ENCODE measurements at regions not wholly inside any gene's neighbourhood (a gene's known extent, or its start where the extent isn't known, plus 50 kb on each side); places are given as distances from the start of the nearest gene placed in this dataset.

GRCh38 chr3:159146856-159147435 lies 345.1 kb downstream of the MFSD1 start:
- no peaks in the 10 kb centered on the region for H3K27me3 ChIP-seq
- DNase-seq, result no peak
- H3K9ac ChIP-seq (ENCODE audit: low read depth in 2 of 2, low read length in 2 of 2), result no peak overlapping the region
- intact Hi-C loops (cut with DNase I), result no loop called here
- no peaks in the 10 kb centered on the region for H3K4me1 ChIP-seq
- H3K27ac ChIP-seq, result no peak overlapping the region
- H3K9me3 ChIP-seq, result no peaks in the 10 kb centered on the region
- no peak overlapping the region for H3K4me3 ChIP-seq
- TF ChIP-seq CTCF (IDR thresholded peaks at IDR 0.05), result no peak
- no peaks in the 10 kb centered on the region for H3K36me3 ChIP-seq

- TF ChIP-seq CTCF (IDR thresholded peaks at IDR 0.05), result no peak
- Histone ChIP-seq H3K27ac (no peak overlapping the region), H3K4me1 (no peaks in the 10 kb centered on the region), H3K27me3 (no peaks in the 10 kb centered on the region), H3K4me3 (no peak overlapping the region), H3K9ac (ENCODE audit: low read depth in 2 of 2, low read length in 2 of 2) (no peak overlapping the region), H3K9me3 (no peaks in the 10 kb centered on the region), H3K36me3 (no peaks in the 10 kb centered on the region)
- intact Hi-C loops (cut with DNase I), result no loop called here
- no peak for DNase-seq
Observed at GRCh38 chr3:159147813-159148212, 346.0 kb downstream of the MFSD1 start.

- no peaks in the 10 kb centered on the region for H3K4me1 ChIP-seq
- DNase-seq, result no peak
Observed at GRCh38 chr3:159148466-159148865, 346.6 kb downstream of the MFSD1 start.

GRCh38 chr3:159149131-159149530 lies 347.3 kb downstream of the MFSD1 start:
- Histone ChIP-seq H3K36me3 (no peaks in the 10 kb centered on the region), H3K27ac (no peak overlapping the region), H3K27me3 (no peaks in the 10 kb centered on the region), H3K4me1 (no peaks in the 10 kb centered on the region), H3K9me3 (no peaks in the 10 kb centered on the region), H3K9ac (ENCODE audit: low read depth in 2 of 2, low read length in 2 of 2) (no peak overlapping the region), H3K4me3 (no peak overlapping the region)
- intact Hi-C loops (cut with DNase I), result no loop called here
- no peak for DNase-seq
- no peak for TF ChIP-seq CTCF (IDR thresholded peaks at IDR 0.05)

More at GRCh38 chr3:159148466-159148865, 346.6 kb downstream of the MFSD1 start:
- no peak overlapping the region for H3K4me3 ChIP-seq
- H3K9ac ChIP-seq (ENCODE audit: low read depth in 2 of 2, low read length in 2 of 2), result no peak overlapping the region
- no peak overlapping the region for H3K27ac ChIP-seq
- no peaks in the 10 kb centered on the region for H3K27me3 ChIP-seq
- no peaks in the 10 kb centered on the region for H3K9me3 ChIP-seq
- H3K36me3 ChIP-seq, result no peaks in the 10 kb centered on the region
- no peak for TF ChIP-seq CTCF (IDR thresholded peaks at IDR 0.05)
- intact Hi-C loops (cut with DNase I), result no loop called here

- no peak for DNase-seq
- H3K9ac ChIP-seq (ENCODE audit: low read depth in 2 of 2, low read length in 2 of 2), result no peak overlapping the region
- H3K27ac ChIP-seq, result no peak overlapping the region
- no peaks in the 10 kb centered on the region for H3K9me3 ChIP-seq
- H3K4me1 ChIP-seq, result no peaks in the 10 kb centered on the region
- intact Hi-C loops (cut with DNase I), result no loop called here
- no peaks in the 10 kb centered on the region for H3K36me3 ChIP-seq
- TF ChIP-seq CTCF (IDR thresholded peaks at IDR 0.05), result no peak
- H3K27me3 ChIP-seq, result no peaks in the 10 kb centered on the region
- H3K4me3 ChIP-seq, result no peak overlapping the region
Observed at GRCh38 chr3:159149633-159150032, 347.8 kb downstream of the MFSD1 start.

Measured in colonic mucosa (tissue), 4 donors.